ENCODE measurements at regions not wholly inside any gene's neighbourhood (a gene's known extent, or its start where the extent isn't known, plus 50 kb on each side); places are given as distances from the start of the nearest gene placed in this dataset.

- TF ChIP-seq, protein P1, sequence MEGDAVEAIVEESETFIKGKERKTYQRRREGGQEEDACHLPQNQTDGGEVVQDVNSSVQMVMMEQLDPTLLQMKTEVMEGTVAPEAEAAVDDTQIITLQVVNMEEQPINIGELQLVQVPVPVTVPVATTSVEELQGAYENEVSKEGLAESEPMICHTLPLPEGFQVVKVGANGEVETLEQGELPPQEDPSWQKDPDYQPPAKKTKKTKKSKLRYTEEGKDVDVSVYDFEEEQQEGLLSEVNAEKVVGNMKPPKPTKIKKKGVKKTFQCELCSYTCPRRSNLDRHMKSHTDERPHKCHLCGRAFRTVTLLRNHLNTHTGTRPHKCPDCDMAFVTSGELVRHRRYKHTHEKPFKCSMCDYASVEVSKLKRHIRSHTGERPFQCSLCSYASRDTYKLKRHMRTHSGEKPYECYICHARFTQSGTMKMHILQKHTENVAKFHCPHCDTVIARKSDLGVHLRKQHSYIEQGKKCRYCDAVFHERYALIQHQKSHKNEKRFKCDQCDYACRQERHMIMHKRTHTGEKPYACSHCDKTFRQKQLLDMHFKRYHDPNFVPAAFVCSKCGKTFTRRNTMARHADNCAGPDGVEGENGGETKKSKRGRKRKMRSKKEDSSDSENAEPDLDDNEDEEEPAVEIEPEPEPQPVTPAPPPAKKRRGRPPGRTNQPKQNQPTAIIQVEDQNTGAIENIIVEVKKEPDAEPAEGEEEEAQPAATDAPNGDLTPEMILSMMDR (IDR thresholded peaks at IDR 0.05; ENCODE audit: low read depth, low read length, poor library complexity, severe bottlenecking) = no peak
- TF ChIP-seq EZH2phosphoT487 (IDR thresholded peaks at IDR 0.05; ENCODE audit: borderline replicate concordance, low read length) = no peak
- no peaks in the 10 kb centered on the region; the same call in 1 of the 2 replicates for H3K9me3 ChIP-seq (ENCODE audit: control insufficient read depth, insufficient read depth, low read length)
- H3K9me2 ChIP-seq (replicated peaks; ENCODE audit: control insufficient read depth, low read length) = no peaks in the 10 kb centered on the region
- no peaks in the 10 kb centered on the region for H3K36me3 ChIP-seq (ENCODE audit: control insufficient read depth, low read length)
- H3K27me3 ChIP-seq (ENCODE audit: control insufficient read depth, low read length) = no peaks in the 10 kb centered on the region
- no peaks in the 10 kb centered on the region for H3F3A ChIP-seq (ENCODE audit: control insufficient read depth, insufficient read depth)
- no peak overlapping the region for H3K4me2 ChIP-seq (ENCODE audit: low read length)
- H3K4me1 ChIP-seq (ENCODE audit: control insufficient read depth, low read length) = no peaks in the 10 kb centered on the region
- no peak overlapping the region for H3K4me3 ChIP-seq (ENCODE audit: low read length)
- no peaks in the 10 kb centered on the region for H3K79me2 ChIP-seq (ENCODE audit: control insufficient read depth, low read length)
- no peaks in the 10 kb centered on the region for H4K20me1 ChIP-seq (ENCODE audit: control insufficient read depth, insufficient read depth, low read depth, low read length)
- H3K27ac ChIP-seq (ENCODE audit: low read depth, low read length) = no peak overlapping the region
These were observed 1498.3 kb downstream of the CDH11 start for GRCh38 chr16:63623551-63624039.

DNA sequence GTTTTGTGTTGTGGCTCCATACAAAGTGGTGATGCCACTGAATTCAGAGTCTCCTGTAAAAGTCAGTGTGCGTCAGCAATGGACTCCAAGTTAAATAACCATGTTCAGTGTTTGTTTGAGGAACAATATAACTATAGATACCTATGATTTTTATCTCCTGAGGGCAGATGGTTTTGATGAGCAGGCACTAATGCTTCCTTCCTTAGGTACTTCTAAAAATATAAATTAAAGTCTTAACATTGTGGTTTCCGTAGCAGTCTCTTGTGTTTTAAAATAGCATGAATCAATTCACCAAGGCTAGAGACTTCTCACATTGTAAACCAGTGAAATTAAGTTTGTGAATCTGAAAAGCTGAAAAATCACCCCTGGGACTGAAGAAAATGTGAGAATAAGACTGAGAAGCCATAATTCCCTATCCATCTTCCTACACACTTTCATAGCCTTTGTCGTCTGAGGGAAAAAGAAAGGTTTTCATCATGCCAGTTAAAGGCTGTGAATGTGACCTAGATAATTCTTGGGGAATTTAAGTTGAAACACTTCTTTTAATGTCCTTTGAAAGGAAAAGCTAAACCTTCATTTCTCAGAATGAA lies 1502.9 kb downstream of the CDH11 start:
- Histone ChIP-seq H3K79me2 (ENCODE audit: control insufficient read depth, low read length) (no peaks in the 10 kb centered on the region), H4K20me1 (ENCODE audit: control insufficient read depth, insufficient read depth, low read depth, low read length) (no peaks in the 10 kb centered on the region), H3K4me1 (ENCODE audit: control insufficient read depth, low read length) (no peaks in the 10 kb centered on the region), H3K27ac (ENCODE audit: low read depth, low read length) (no peak overlapping the region), H3K27me3 (ENCODE audit: control insufficient read depth, low read length) (no peaks in the 10 kb centered on the region), H3F3A (ENCODE audit: control insufficient read depth, insufficient read depth) (no peaks in the 10 kb centered on the region), H3K9me2 (replicated peaks; ENCODE audit: control insufficient read depth, low read length) (no peaks in the 10 kb centered on the region), H3K4me2 (ENCODE audit: low read length) (no peak overlapping the region), H3K9me3 (ENCODE audit: control insufficient read depth, insufficient read depth, low read length) (peaks cover 8% of the 10 kb centered on the region; the same call in 1 of the 2 replicates), H3K4me3 (ENCODE audit: low read length) (no peak overlapping the region), H3K36me3 (ENCODE audit: control insufficient read depth, low read length) (no peaks in the 10 kb centered on the region)
- TF ChIP-seq EZH2phosphoT487 (IDR thresholded peaks at IDR 0.05; ENCODE audit: borderline replicate concordance, low read length) = no peak
- TF ChIP-seq, protein P1 (IDR thresholded peaks at IDR 0.05; ENCODE audit: low read depth, low read length, poor library complexity, severe bottlenecking) = no peak

GRCh38 chr16:63617990-63618763 lies 1503.7 kb downstream of the CDH11 start:
- H3K9me3 ChIP-seq (ENCODE audit: control insufficient read depth, insufficient read depth, low read length) = peaks cover 8% of the 10 kb centered on the region; the same call in 1 of the 2 replicates
- H3K36me3 ChIP-seq (ENCODE audit: control insufficient read depth, low read length) = no peaks in the 10 kb centered on the region
- no peaks in the 10 kb centered on the region for H4K20me1 ChIP-seq (ENCODE audit: control insufficient read depth, insufficient read depth, low read depth, low read length)
- no peaks in the 10 kb centered on the region for H3F3A ChIP-seq (ENCODE audit: control insufficient read depth, insufficient read depth)
- H3K9me2 ChIP-seq (replicated peaks; ENCODE audit: control insufficient read depth, low read length) = no peaks in the 10 kb centered on the region
- H3K4me2 ChIP-seq (ENCODE audit: low read length) = no peak overlapping the region
- H3K27me3 ChIP-seq (ENCODE audit: control insufficient read depth, low read length) = no peaks in the 10 kb centered on the region
- H3K4me1 ChIP-seq (ENCODE audit: control insufficient read depth, low read length) = no peaks in the 10 kb centered on the region
- no peak overlapping the region for H3K4me3 ChIP-seq (ENCODE audit: low read length)
- no peaks in the 10 kb centered on the region for H3K79me2 ChIP-seq (ENCODE audit: control insufficient read depth, low read length)
- TF ChIP-seq, protein P1 (IDR thresholded peaks at IDR 0.05; ENCODE audit: low read depth, low read length, poor library complexity, severe bottlenecking) = no peak
- TF ChIP-seq EZH2phosphoT487 (IDR thresholded peaks at IDR 0.05; ENCODE audit: borderline replicate concordance, low read length) = no peak
- H3K27ac ChIP-seq (ENCODE audit: low read depth, low read length) = no peak overlapping the region

All from DOHH2 (cell line).